G401 (cell line): ENCODE measurements at regions not wholly inside any gene's neighbourhood (a gene's known extent, or its start where the extent isn't known, plus 50 kb on each side); places are given as distances from the start of the nearest gene placed in this dataset.
"Not testable (repeated sequence)": the region's sequence is repeated elsewhere in the genome, so short reads cannot be mapped to it uniquely, and the experiment has no call there.

Source experiments
- DNase-seq: peaks from one replicate; pipeline ENCODE4 v3.0.0-alpha.2; 2015; ENCODE audit warnings: low spot score
- in situ Hi-C: cut with HindIII; loops from 2 replicates; pipeline ENCODE4 v1.10.0; 2016; ENCODE audit warnings: low sequenced_read_pairs, mixed read lengths

- no peak for DNase-seq
- in situ Hi-C loops = no loop called here
Measured at GRCh38 chr1:223034270-223034798, 108.7 kb downstream of the TLR5 start.

- in situ Hi-C loops = no loop called here
- DNase-seq = no peak
Measured at GRCh38 chr1:223035724-223036478, 107.1 kb downstream of the TLR5 start.

GRCh38 chr1:223036479-223036845 is 106.6 kb downstream of the TLR5 start:
- DNase-seq = no peak
- in situ Hi-C loops = no loop called here

- no peak for DNase-seq
- in situ Hi-C loops = no loop called here
Measured at GRCh38 chr1:223037845-223038244, 105.2 kb downstream of the TLR5 start.

- in situ Hi-C loops = no loop called here
- no peak for DNase-seq
Measured at GRCh38 chr1:223038288-223039006, 104.6 kb downstream of the TLR5 start.

GRCh38 chr1:223039990-223040389 is 103.1 kb downstream of the TLR5 start:
- in situ Hi-C loops = no loop called here
- DNase-seq = no peak

- no peak for DNase-seq
- in situ Hi-C loops = no loop called here
Measured at GRCh38 chr1:223041481-223041880, 101.6 kb downstream of the TLR5 start.

- in situ Hi-C loops = no loop called here
- no peak for DNase-seq
Measured at GRCh38 chr1:223045164-223045957, 97.7 kb downstream of the TLR5 start.

GRCh38 chr1:223046011-223046410 is 97.0 kb downstream of the TLR5 start:
- DNase-seq = no peak
- in situ Hi-C loops = no loop called here

GRCh38 chr1:223046463-223046862 is 96.6 kb downstream of the TLR5 start:
- DNase-seq, in situ Hi-C loops: not testable (repeated sequence)

GRCh38 chr1:223048026-223048425 is 95.0 kb downstream of the TLR5 start:
- no peak for DNase-seq
- in situ Hi-C loops = no loop called here

GRCh38 chr1:223052462-223052861 is 90.6 kb downstream of the TLR5 start:
- DNase-seq = no peak
- in situ Hi-C loops = no loop called here

- in situ Hi-C loops = no loop called here
- DNase-seq = no peak
Measured at GRCh38 chr1:223052931-223053330, 90.1 kb downstream of the TLR5 start.

GRCh38 chr1:223056802-223057201 is 86.2 kb downstream of the TLR5 start:
- DNase-seq = no peak
- in situ Hi-C loops = no loop called here

GRCh38 chr1:223057569-223058093 is 85.4 kb downstream of the TLR5 start:
- in situ Hi-C loops = no loop called here

More at GRCh38 chr1:223057569-223058093, 85.4 kb downstream of the TLR5 start:
- DNase-seq = no peak
